Left lung (tissue), 4 donors: ENCODE measurements at regions not wholly inside any gene's neighbourhood (a gene's known extent, or its start where the extent isn't known, plus 50 kb on each side); places are given as distances from the start of the nearest gene placed in this dataset.
"Not testable (repeated sequence)": the region's sequence is repeated elsewhere in the genome, so short reads cannot be mapped to it uniquely, and the experiment has no call there.

ENCODE experiments used
- ATAC-seq: fragments of 200-7000 bp; cut with Tn5 transposase; one replicate; pipeline ENCODE4 v1.9.1; 2020; ENCODE audit warnings: moderate library complexity
- DNase-seq, 4 donors: peaks; one replicate each; pipeline ENCODE4 v3.0.0-alpha.2; 2013 to 2020
- H3K27ac ChIP-seq, 2 donors: fragments of 200-600 bp; sonication (generic) in 1 of 2; one replicate each; pipeline versions ENCODE4 v1.5.0 to v1.8.0; 2020 to 2021
- H3K27me3 ChIP-seq, 2 donors: fragments of 200-600 bp; sonication (generic) in 1 of 2; one replicate each; pipeline versions ENCODE4 v1.5.0 to v1.8.0; 2020 to 2021
- H3K36me3 ChIP-seq, 2 donors: fragments of 200-600 bp; sonication (generic) in 1 of 2; one replicate each; pipeline versions ENCODE4 v1.5.0 to v1.8.0; 2020 to 2021
- H3K4me1 ChIP-seq, 2 donors: fragments of 200-600 bp; one replicate each; pipeline ENCODE4 v1.8.0; 2021
- H3K4me3 ChIP-seq, 2 donors: fragments of 200-600 bp; sonication (generic) in 1 of 2; one replicate each; pipeline versions ENCODE4 v1.5.0 to v1.8.0; 2020 to 2021; ENCODE audit warnings: mild to moderate bottlenecking in 1 of 2
- H3K9me3 ChIP-seq, 2 donors: fragments of 200-600 bp; sonication (generic) in 1 of 2; one replicate each; pipeline versions ENCODE4 v1.5.0 to v1.8.0; 2020 to 2021
- CTCF ChIP-seq, 2 donors: fragments of 200-600 bp; sonication (generic) in 1 of 2; IDR thresholded peaks; one replicate each; pipeline versions ENCODE4 v1.5.0 to v1.8.0; 2021; ENCODE audit warnings: antibody characterized with exemption in 2 of 2
- intact Hi-C, 2 donors: fragments of 100-400 bp; cut with DNase I; formaldehyde crosslinking; loops; one replicate each; pipeline versions ENCODE4 v1.11.2 to v1.14.2; 2022
- donor health status: DM: no; HTN: yes; CAD: no.
- donor health status: DM: no; HTN: no; CAD: no.

GRCh38 chr6:101089640-101090039 is 208.5 kb upstream of the ASCC3 start:
- no peak for TF ChIP-seq CTCF (IDR thresholded peaks at IDR 0.05)
- Histone ChIP-seq H3K9me3 (peaks cover 0 to 17% of the 10 kb centered on the region in 2 donors), H3K27me3 (no peaks in the 10 kb centered on the region), H3K4me3 (no peak overlapping the region), H3K4me1 (no peaks in the 10 kb centered on the region), H3K36me3 (no peaks in the 10 kb centered on the region), H3K27ac (no peak overlapping the region)
- ATAC-seq (no peak), DNase-seq (no peak)
- intact Hi-C loops: no loop called here

- H3K27ac ChIP-seq: no peak overlapping the region
- no peak for TF ChIP-seq CTCF (IDR thresholded peaks at IDR 0.05)
- no peaks in the 10 kb centered on the region for H3K27me3 ChIP-seq
- H3K4me3 ChIP-seq: no peak overlapping the region
- H3K36me3 ChIP-seq: no peaks in the 10 kb centered on the region
- DNase-seq (no peak), ATAC-seq (no peak)
- peaks cover 0 to 17% of the 10 kb centered on the region in 2 donors for H3K9me3 ChIP-seq
- intact Hi-C loops: no loop called here
- no peaks in the 10 kb centered on the region for H3K4me1 ChIP-seq
Observed at GRCh38 chr6:101090281-101090680, 209.2 kb upstream of the ASCC3 start.

- H3K27ac ChIP-seq, DNase-seq, H3K4me1 ChIP-seq, ATAC-seq, intact Hi-C loops, H3K9me3 ChIP-seq, H3K36me3 ChIP-seq, H3K4me3 ChIP-seq, H3K27me3 ChIP-seq: not testable (repeated sequence)
Observed at GRCh38 chr6:101098605-101099004, 217.5 kb upstream of the ASCC3 start.

- no peaks in the 10 kb centered on the region for H3K27me3 ChIP-seq
- no peak for DNase-seq
- intact Hi-C loops: no loop called here
- TF ChIP-seq CTCF (IDR thresholded peaks at IDR 0.05): no peak
- H3K4me3 ChIP-seq: no peak overlapping the region
- H3K27ac ChIP-seq: no peak overlapping the region
- H3K36me3 ChIP-seq: no peaks in the 10 kb centered on the region
- H3K9me3 ChIP-seq: peaks cover 0 to 5% of the 10 kb centered on the region in 2 donors
- no peaks in the 10 kb centered on the region for H3K4me1 ChIP-seq
- no peak for ATAC-seq
Observed at GRCh38 chr6:101102702-101103101, 221.6 kb upstream of the ASCC3 start.

DNA sequence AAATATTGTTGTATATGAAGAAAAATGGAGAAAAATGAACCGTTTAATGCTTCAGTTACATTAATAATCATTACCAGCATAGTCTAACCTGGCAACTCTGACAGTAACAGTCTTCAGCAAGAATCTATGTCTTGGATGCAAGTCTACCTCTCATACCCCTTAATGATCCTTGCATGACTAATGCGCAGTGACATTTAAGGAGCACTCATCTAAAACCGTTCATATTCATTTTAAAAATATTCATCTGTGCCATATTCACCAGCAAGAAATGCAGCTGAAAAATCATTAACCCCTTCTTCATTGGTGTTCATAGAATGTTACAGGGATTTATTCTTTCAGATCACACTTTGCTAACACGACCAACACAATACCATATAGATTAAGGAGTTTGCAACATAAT is 227.2 kb upstream of the ASCC3 start:
- no peak for TF ChIP-seq CTCF (IDR thresholded peaks at IDR 0.05)
- Histone ChIP-seq H3K4me1 (no peaks in the 10 kb centered on the region), H3K36me3 (no peaks in the 10 kb centered on the region), H3K4me3 (no peak overlapping the region), H3K27ac (no peak overlapping the region), H3K27me3 (no peaks in the 10 kb centered on the region), H3K9me3 (no peaks in the 10 kb centered on the region)
- DNase-seq (no peak), ATAC-seq (no peak)
- intact Hi-C loops: no loop called here

DNA sequence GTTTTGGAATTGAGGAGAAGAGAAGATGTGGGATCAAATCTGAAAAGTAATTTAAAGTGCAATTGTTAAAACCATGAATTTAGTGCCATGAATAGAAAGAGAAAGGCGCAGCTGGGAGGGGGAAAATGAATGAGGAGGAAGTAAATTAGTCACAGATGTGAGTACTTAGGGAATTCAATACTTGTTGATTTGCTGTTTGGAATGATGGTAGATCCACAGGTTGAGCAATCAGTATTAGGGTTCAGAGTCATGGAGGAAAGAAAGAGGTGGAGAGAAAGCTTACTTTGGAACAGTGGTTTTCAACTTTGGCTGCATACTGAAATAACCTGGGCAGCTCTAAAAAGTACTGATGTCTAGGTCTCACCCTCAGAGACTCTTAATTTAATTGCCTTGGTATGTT is 229.7 kb upstream of the ASCC3 start:
- ATAC-seq (no peak), DNase-seq (no peak)
- Histone ChIP-seq H3K27ac (no peak overlapping the region), H3K4me1 (no peaks in the 10 kb centered on the region), H3K27me3 (no peaks in the 10 kb centered on the region), H3K9me3 (no peaks in the 10 kb centered on the region), H3K4me3 (no peak overlapping the region), H3K36me3 (no peaks in the 10 kb centered on the region)
- intact Hi-C loops: no loop called here
- TF ChIP-seq CTCF (IDR thresholded peaks at IDR 0.05): no peak
